H1 (cell line): ENCODE measurements at regions not wholly inside any gene's neighbourhood (a gene's known extent, or its start where the extent isn't known, plus 50 kb on each side); places are given as distances from the start of the nearest gene placed in this dataset.

Experiments
- CTCF ChIA-PET: fragments of 300-600 bp; sonication (Branson Sonifier 250); formaldehyde crosslinking; loops from one replicate; lab custom pipeline; 2021; ENCODE audit not compliant: partially characterized antibody; lab: Charles Lee
- POLR2A ChIA-PET: fragments of 300-600 bp; sonication (Branson Sonifier 250); formaldehyde crosslinking; loops from one replicate; lab custom pipeline; 2021; ENCODE audit warnings: inconsistent platforms; ENCODE audit not compliant: partially characterized antibody; lab: Charles Lee
- DNase-seq, 2 experiments: peaks; one replicate each; pipeline versions ENCODE4 v3.0.0 to v3.0.0-alpha.2; 2010 to 2022; ENCODE audit warnings: low spot score in 2 of 2, low read depth in 1 of 2, mixed read lengths in 1 of 2
- FAIRE-seq: peaks from 2 replicates; lab custom pipeline; 2011; peaks lifted over from hg19 to GRCh38; lab: Jason Lieb, UNC
- H2AFZ ChIP-seq: 2 replicates; pipeline ENCODE4 v1.8.1; 2012; ENCODE audit warnings: low read length, inconsistent platforms
- H2AK5ac ChIP-seq: 2 replicates; pipeline ENCODE4 v1.6.1; 2013; ENCODE audit warnings: low read depth, low read length
- H2BK120ac ChIP-seq: replicated peaks from 2 replicates; pipeline ENCODE3; 2013; ENCODE audit warnings: low read depth, low read length, inconsistent platforms
- H2BK12ac ChIP-seq: 2 replicates; pipeline ENCODE4 v1.6.1; 2013; ENCODE audit warnings: low read depth, low read length
- H2BK15ac ChIP-seq: 2 replicates; pipeline ENCODE4 v1.6.1; 2013; ENCODE audit warnings: low read length
- H2BK20ac ChIP-seq: 2 replicates; pipeline ENCODE4 v1.6.1; 2013; ENCODE audit warnings: low read length
- H2BK5ac ChIP-seq: 2 replicates; pipeline ENCODE4 v1.6.1; 2013; ENCODE audit warnings: low read depth, low read length
- H3K14ac ChIP-seq: 2 replicates; pipeline ENCODE4 v1.6.1; 2013; ENCODE audit warnings: inconsistent platforms; ENCODE audit not compliant: insufficient read length
- H3K18ac ChIP-seq: 2 replicates; pipeline ENCODE4 v1.6.1; 2013; ENCODE audit warnings: low read length; ENCODE audit errors: extremely low read depth
- H3K23ac ChIP-seq: 2 replicates; pipeline ENCODE4 v1.6.1; 2013; ENCODE audit warnings: inconsistent platforms; ENCODE audit not compliant: insufficient read length
- H3K23me2 ChIP-seq: 2 replicates; pipeline ENCODE4 v1.6.1; 2013; ENCODE audit warnings: low read depth, low read length
- H3K27ac ChIP-seq: 2 replicates; pipeline ENCODE4 v1.6.1; 2011; ENCODE audit warnings: low read depth, low read length, inconsistent platforms
- H3K27me3 ChIP-seq, 4 experiments: replicated peaks in 1 of 4; 1 replicate in 1 of 4; 2 replicates in 3 of 4; pipeline versions ENCODE4 v1.6.1 to v1.8.1; 2011 to 2013; ENCODE audit warnings: low read length in 3 of 4, mild to moderate bottlenecking in 3 of 4, inconsistent platforms in 2 of 4, mixed read lengths in 2 of 4, moderate library complexity in 1 of 4; ENCODE audit not compliant: control insufficient read depth in 3 of 4, insufficient read depth in 3 of 4; ENCODE audit errors: extremely low read depth in 1 of 4
- H3K36me3 ChIP-seq, 4 experiments: 2 replicates each; pipeline versions ENCODE4 v1.6.1 to v1.8.1; 2011 to 2013; ENCODE audit warnings: mild to moderate bottlenecking in 4 of 4, low read length in 3 of 4, moderate library complexity in 2 of 4, control low read depth in 1 of 4, inconsistent platforms in 1 of 4; ENCODE audit not compliant: insufficient read depth in 4 of 4, control insufficient read depth in 2 of 4
- H3K4ac ChIP-seq: replicated peaks from 2 replicates; pipeline ENCODE3; 2013; ENCODE audit warnings: low read length, low read depth, mixed read lengths, inconsistent platforms; ENCODE audit not compliant: insufficient read length
- H3K4me1 ChIP-seq, 4 experiments: replicated peaks in 1 of 4; 1 replicate in 1 of 4; 2 replicates in 3 of 4; pipeline versions ENCODE4 v1.6.1 to v1.8.1; 2011 to 2013; ENCODE audit warnings: low read length in 3 of 4, inconsistent platforms in 2 of 4, mixed read lengths in 1 of 4; ENCODE audit not compliant: insufficient read depth in 4 of 4, control insufficient read depth in 3 of 4
- H3K4me2 ChIP-seq, 2 experiments: 2 replicates each; pipeline versions ENCODE4 v1.6.1 to v1.8.1; 2011 to 2013; ENCODE audit warnings: low read depth in 2 of 2, low read length in 2 of 2, control low read depth in 1 of 2, inconsistent platforms in 1 of 2, mild to moderate bottlenecking in 1 of 2; ENCODE audit not compliant: insufficient read depth in 1 of 2
- H3K4me3 ChIP-seq, 4 experiments: fragments of 200-600, 300-600 bp in 1 of 4; sonication (generic), shearing (Covaris generic), sonication (Bioruptor Twin) in 1 of 4; 2 replicates each; pipeline versions ENCODE4 v1.5.1 to v1.8.1; 2011 to 2016; ENCODE audit warnings: low read length in 4 of 4, low read depth in 3 of 4, control low read depth in 2 of 4, inconsistent platforms in 2 of 4, mild to moderate bottlenecking in 2 of 4, mixed read lengths in 1 of 4, moderate library complexity in 1 of 4; ENCODE audit not compliant: insufficient read depth in 2 of 4; ENCODE audit errors: extremely low read depth in 1 of 4
- H3K56ac ChIP-seq: replicated peaks from 2 replicates; pipeline ENCODE3; 2013; ENCODE audit warnings: low read depth, mild to moderate bottlenecking, mixed read lengths, low read length, inconsistent platforms; ENCODE audit not compliant: insufficient read length
- H3K79me1 ChIP-seq: 2 replicates; pipeline ENCODE4 v1.6.1; 2013; ENCODE audit warnings: low read depth, low read length, control low read depth
- H3K79me2 ChIP-seq, 2 experiments: 2 replicates each; pipeline versions ENCODE4 v1.6.1 to v1.8.1; 2012 to 2013; ENCODE audit warnings: low read length in 2 of 2, mild to moderate bottlenecking in 2 of 2, inconsistent platforms in 1 of 2; ENCODE audit not compliant: insufficient read depth in 2 of 2, control insufficient read depth in 1 of 2
- H3K9ac ChIP-seq, 4 experiments: replicated peaks in 1 of 4; 1 replicate in 1 of 4; 2 replicates in 3 of 4; pipeline versions ENCODE4 v1.6.1 to v1.8.1; 2011 to 2013; ENCODE audit warnings: low read depth in 3 of 4, low read length in 3 of 4, control low read depth in 2 of 4, mild to moderate bottlenecking in 2 of 4, moderate library complexity in 2 of 4, inconsistent platforms in 1 of 4; ENCODE audit errors: extremely low read depth in 1 of 4
- H3K9me3 ChIP-seq, 2 experiments: 2 replicates each; pipeline versions ENCODE4 v1.6.1 to v1.8.1; 2012 to 2013; ENCODE audit warnings: mild to moderate bottlenecking in 2 of 2, moderate library complexity in 2 of 2, control low read depth in 1 of 2, inconsistent platforms in 1 of 2, low read depth in 1 of 2, low read length in 1 of 2, mixed read lengths in 1 of 2; ENCODE audit not compliant: insufficient read depth in 2 of 2
- H4K20me1 ChIP-seq, 2 experiments: replicated peaks in 1 of 2; 2 replicates each; pipeline versions ENCODE3 to v1.8.1; 2011 to 2013; ENCODE audit warnings: inconsistent platforms in 2 of 2, low read length in 2 of 2, mild to moderate bottlenecking in 1 of 2; ENCODE audit not compliant: insufficient read depth in 2 of 2, control insufficient read depth in 1 of 2
- H4K5ac ChIP-seq: 2 replicates; pipeline ENCODE4 v1.6.1; 2013; ENCODE audit warnings: low read length, low read depth, mixed read lengths, inconsistent platforms; ENCODE audit not compliant: insufficient read length
- H4K8ac ChIP-seq: 2 replicates; pipeline ENCODE4 v1.8.0; 2013; ENCODE audit warnings: mild to moderate bottlenecking, moderate library complexity, low read length, inconsistent platforms; ENCODE audit not compliant: insufficient read depth; ENCODE audit errors: extremely low read depth
- H4K91ac ChIP-seq: replicated peaks from 2 replicates; pipeline ENCODE3; 2013; ENCODE audit warnings: low read length, mixed read lengths, inconsistent platforms; ENCODE audit not compliant: insufficient read length
- SIX5 ChIP-seq: IDR thresholded peaks from 2 replicates; pipeline ENCODE4 v1.6.1; 2011; ENCODE audit warnings: mild to moderate bottlenecking, low read depth, low read length
- TAF1 ChIP-seq: IDR thresholded peaks from 2 replicates; pipeline ENCODE4 v1.6.1; 2011; ENCODE audit warnings: mild to moderate bottlenecking, low read depth, low read length
- ZNF274 ChIP-seq: IDR thresholded peaks from 2 replicates; pipeline ENCODE4 v1.7.0; 2012; ENCODE audit warnings: low read length, borderline replicate concordance; ENCODE audit errors: extremely low read depth
- WGBS, 2 experiments: shearing (Covaris generic) in 1 of 2; methylation state at CpG; one replicate each; pipeline versions ENCODE4 v1.1.6 to v1.1.7; 2013 to 2015; ENCODE audit warnings: low lambda C conversion rate in 2 of 2, mixed read lengths in 2 of 2, inconsistent platforms in 1 of 2, low coverage in 1 of 2, missing lambda C conversion rate in 1 of 2; ENCODE audit not compliant: insufficient replicate concordance in 2 of 2, insufficient coverage in 1 of 2, insufficient read length in 1 of 2; ENCODE audit errors: extremely low coverage in 1 of 2, missing lambda C conversion rate in 1 of 2; 5-methylcytosine and 5-hydroxymethylcytosine counted together

DNA sequence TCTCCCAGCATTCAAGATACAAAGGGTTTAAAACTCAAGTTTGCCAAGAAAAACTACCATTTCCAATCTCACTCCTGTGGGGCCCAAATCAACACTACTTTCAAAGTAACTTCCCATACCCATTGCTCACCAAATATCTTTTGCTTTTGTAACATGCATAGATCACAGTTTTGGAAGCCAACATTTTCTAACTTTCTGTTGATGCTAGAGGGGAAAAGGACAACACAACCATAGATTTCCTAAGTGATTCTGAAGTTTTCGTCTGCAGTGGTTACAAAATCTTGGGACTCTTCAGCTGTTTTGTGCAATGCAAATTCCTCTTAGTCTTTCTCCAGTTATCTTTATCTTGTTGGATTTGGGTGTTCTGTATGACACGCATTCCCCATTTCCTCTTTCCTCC lies 94.1 kb upstream of the PAPPA start:
- Histone ChIP-seq H2BK120ac (no peak overlapping the region), H3K23ac (no peak overlapping the region), H3K27ac (no peak overlapping the region), H3K9ac (no peak overlapping the region), H3K4me1 (no peaks in the 10 kb centered on the region), H3K4ac (no peak overlapping the region), H2AK5ac (no peak overlapping the region), H3K56ac (no peak overlapping the region), H3K36me3 (no peaks in the 10 kb centered on the region), H4K5ac (no peak overlapping the region), H2BK20ac (no peak overlapping the region), H2BK15ac (no peak overlapping the region), H3K4me2 (no peak overlapping the region), H3K18ac (no peak overlapping the region), H4K8ac (no peak overlapping the region), H4K20me1 (no peaks in the 10 kb centered on the region), H3K14ac (no peak overlapping the region), H3K79me2 (no peaks in the 10 kb centered on the region), H4K91ac (no peak overlapping the region), H2AFZ (no peak overlapping the region), H3K79me1 (no peaks in the 10 kb centered on the region), H2BK12ac (no peak overlapping the region), H3K27me3 (no peaks in the 10 kb centered on the region), H3K23me2 (no peaks in the 10 kb centered on the region), H3K9me3 (no peaks in the 10 kb centered on the region), H2BK5ac (no peak overlapping the region), H3K4me3 (no peak overlapping the region)
- TF ChIP-seq TAF1 (no peak), ZNF274 (no peak), SIX5 (no peak)
- ChIA-PET CTCF (no interaction called here), POLR2A (no interaction called here)
- 94% methylated on average over 2 of the region's 2 CpGs; no CpG with 5 or more reads in 1 of the 2 experiments for WGBS, 2 experiments
- no peak for FAIRE-seq
- no peak for DNase-seq
